GM23338 (cell line): ENCODE measurements at regions not wholly inside any gene's neighbourhood (a gene's known extent, or its start where the extent isn't known, plus 50 kb on each side); places are given as distances from the start of the nearest gene placed in this dataset.

Experiments used
- ATAC-seq: fragments of 200-7000 bp; cut with Tn5 transposase; 3 replicates; pipeline ENCODE4 v1.9.1; 2020
- DNase-seq: peaks from one replicate; pipeline ENCODE4 v3.0.0-alpha.2; 2015; ENCODE audit warnings: low spot score
- H2AFZ ChIP-seq: fragments of 200-600 bp; sonication (generic); 2 replicates; pipeline ENCODE4 v1.8.0; 2016; ENCODE audit warnings: antibody characterized with exemption, mild to moderate bottlenecking, moderate library complexity
- H3F3A ChIP-seq: fragments of 200-600 bp; sonication (generic); replicated peaks from 2 replicates; pipeline ENCODE4 v1.8.0; 2017; ENCODE audit warnings: antibody characterized with exemption, mixed run types, low read depth
- H3K27ac ChIP-seq: fragments of 200-600 bp; sonication (generic); 2 replicates; pipeline ENCODE4 v1.6.1; 2016; ENCODE audit warnings: low read depth
- H3K27me3 ChIP-seq: fragments of 200-600 bp; sonication (generic); 2 replicates; pipeline ENCODE4 v1.8.0; 2016; ENCODE audit warnings: mild to moderate bottlenecking, mixed run types, moderate library complexity; ENCODE audit not compliant: insufficient read depth
- H3K36me3 ChIP-seq: fragments of 200-600 bp; sonication (generic); 2 replicates; pipeline ENCODE4 v1.8.0; 2016; ENCODE audit warnings: mild to moderate bottlenecking; ENCODE audit not compliant: insufficient read depth
- H3K4me1 ChIP-seq: fragments of 200-600 bp; sonication (generic); 2 replicates; pipeline ENCODE4 v1.8.0; 2016; ENCODE audit warnings: mild to moderate bottlenecking, moderate library complexity; ENCODE audit not compliant: insufficient read depth
- H3K4me2 ChIP-seq: fragments of 200-600 bp; sonication (generic); 2 replicates; pipeline ENCODE4 v1.7.1; 2017; ENCODE audit warnings: mixed run types
- H3K4me3 ChIP-seq: fragments of 200-600 bp; sonication (generic); 2 replicates; pipeline ENCODE4 v1.6.1; 2016; ENCODE audit warnings: mixed run types
- H3K79me2 ChIP-seq: fragments of 200-600 bp; sonication (generic); replicated peaks from 2 replicates; pipeline ENCODE4 v1.8.0; 2017; ENCODE audit warnings: mild to moderate bottlenecking; ENCODE audit not compliant: insufficient read depth
- H3K9me2 ChIP-seq: fragments of 200-600 bp; sonication (generic); 2 replicates; pipeline ENCODE4 v1.8.0; 2017; ENCODE audit not compliant: insufficient read depth
- H4K20me1 ChIP-seq: fragments of 200-600 bp; sonication (generic); replicated peaks from 2 replicates; pipeline ENCODE4 v1.8.0; 2017; ENCODE audit warnings: mild to moderate bottlenecking; ENCODE audit not compliant: insufficient read depth
- H3K27ac Mint-ChIP-seq: 2 replicates; pipeline ENCODE4 v1.8.0; 2020; ENCODE audit warnings: inconsistent platforms, mild to moderate bottlenecking, moderate library complexity, mixed read lengths
- H3K27me3 Mint-ChIP-seq: 3 replicates; pipeline ENCODE4 v1.8.0; 2022; ENCODE audit warnings: low read depth, mild to moderate bottlenecking, moderate library complexity, mixed read lengths, inconsistent platforms; ENCODE audit not compliant: insufficient read depth, poor library complexity
- H3K36me3 Mint-ChIP-seq: 3 replicates; pipeline ENCODE4 v1.8.0; 2021; ENCODE audit warnings: low read depth, mild to moderate bottlenecking, inconsistent platforms, moderate library complexity, mixed read lengths
- H3K4me1 Mint-ChIP-seq: 3 replicates; pipeline ENCODE4 v1.8.0; 2020; ENCODE audit warnings: mild to moderate bottlenecking, inconsistent platforms, mixed read lengths
- H3K4me3 Mint-ChIP-seq: 3 replicates; pipeline ENCODE4 v1.8.0; 2021; ENCODE audit warnings: moderate library complexity, mild to moderate bottlenecking, inconsistent platforms, mixed read lengths
- H3K9me3 Mint-ChIP-seq: 3 replicates; pipeline ENCODE4 v1.8.0; 2020; ENCODE audit warnings: moderate library complexity, mild to moderate bottlenecking, inconsistent platforms, mixed read lengths
- CREB1 ChIP-seq: fragments of 250-450 bp; sonication (Bioruptor Pico); IDR thresholded peaks from 2 replicates; pipeline ENCODE4 v1.5.0; 2020; ENCODE audit warnings: low read depth, mild to moderate bottlenecking, moderate library complexity
- CTCF ChIP-seq, 2 experiments: fragments of 200-600 bp in 1 of 2; sonication (generic) in 1 of 2; conservative IDR thresholded peaks; 2 replicates each; pipeline versions ENCODE4 v1.5.1 to v1.6.1; 2016 to 2017; ENCODE audit warnings: antibody characterized with exemption in 2 of 2, low read depth in 2 of 2, mild to moderate bottlenecking in 2 of 2, moderate library complexity in 1 of 2
- EZH2 ChIP-seq: fragments of 200-600 bp; sonication (generic); IDR thresholded peaks from one replicate; pipeline ENCODE4 v1.8.0; 2017; ENCODE audit warnings: antibody characterized with exemption, mild to moderate bottlenecking, low read depth; ENCODE audit not compliant: unreplicated experiment
- EZH2phosphoT487 ChIP-seq: fragments of 200-600 bp; sonication (generic); IDR thresholded peaks from one replicate; pipeline ENCODE4 v1.8.1; 2018; ENCODE audit warnings: antibody characterized with exemption; ENCODE audit not compliant: unreplicated experiment
- JUNB ChIP-seq: IDR thresholded peaks from one replicate; pipeline ENCODE4 v1.6.1; 2016; ENCODE audit warnings: antibody characterized with exemption; ENCODE audit not compliant: unreplicated experiment
- NANOG ChIP-seq: IDR thresholded peaks from 2 replicates; pipeline ENCODE4 v1.6.1; 2016; ENCODE audit warnings: antibody characterized with exemption, borderline replicate concordance
- POLR2AphosphoS5 ChIP-seq: IDR thresholded peaks from 2 replicates; pipeline ENCODE4 v1.6.1; 2016; ENCODE audit warnings: antibody characterized with exemption, low read depth
- STAT1 ChIP-seq: IDR thresholded peaks from one replicate; pipeline ENCODE4 v1.6.1; 2016; ENCODE audit warnings: antibody characterized with exemption; ENCODE audit not compliant: unreplicated experiment
- ZNF114 ChIP-seq: fragments of 250-450 bp; sonication (Bioruptor Pico); IDR thresholded peaks from 2 replicates; pipeline ENCODE4 v1.5.0; 2020; ENCODE audit warnings: mild to moderate bottlenecking, moderate library complexity
- ZNF331 ChIP-seq: fragments of 250-450 bp; sonication (Bioruptor Pico); IDR thresholded peaks from 2 replicates; pipeline ENCODE4 v1.5.0; 2020; ENCODE audit warnings: low read depth, mild to moderate bottlenecking, moderate library complexity
- TF ChIP-seq, protein P1 (sequence below): IDR thresholded peaks from one replicate; pipeline ENCODE4 v1.6.1; 2018; ENCODE audit warnings: antibody characterized with exemption; ENCODE audit not compliant: unreplicated experiment
- TF ChIP-seq, protein P2 (sequence below): IDR thresholded peaks from 2 replicates; pipeline ENCODE4 v1.6.1; 2016; ENCODE audit warnings: antibody characterized with exemption

DNA sequence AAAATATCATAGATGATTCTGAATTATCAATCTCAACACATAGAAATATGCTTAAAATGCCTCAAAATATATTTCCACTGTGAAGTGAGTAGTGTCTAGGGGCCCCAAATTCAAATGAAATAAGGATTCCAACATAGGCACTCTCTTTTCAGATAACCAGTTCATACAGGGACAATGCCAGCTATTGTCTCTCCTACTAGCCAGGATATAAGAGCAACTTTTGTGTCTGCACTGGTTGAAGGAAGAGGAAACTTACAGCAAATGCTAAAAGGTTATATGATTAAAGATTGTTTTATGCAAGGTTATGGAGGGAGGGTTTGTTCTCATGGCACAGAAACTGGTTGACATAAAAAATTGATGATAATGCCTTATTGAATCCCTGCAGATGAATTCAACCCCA lies 579.4 kb upstream of the ALCAM start:
- no peaks in the 10 kb centered on the region for H3F3A ChIP-seq
- no peaks in the 10 kb centered on the region for H3K9me2 ChIP-seq
- no peaks in the 10 kb centered on the region for H3K4me1 ChIP-seq
- no peaks in the 10 kb centered on the region for H3K79me2 ChIP-seq
- Mint-ChIP-seq H3K27ac (no peak overlapping the region), H3K9me3 (no peaks in the 10 kb centered on the region), H3K36me3 (no peaks in the 10 kb centered on the region), H3K4me1 (no peaks in the 10 kb centered on the region), H3K4me3 (no peak overlapping the region), H3K27me3 (peaks cover 1% of the 10 kb centered on the region)
- no peak overlapping the region for H2AFZ ChIP-seq
- no peaks in the 10 kb centered on the region for H4K20me1 ChIP-seq
- H3K4me2 ChIP-seq: no peak overlapping the region
- TF ChIP-seq EZH2phosphoT487 (no peak), CREB1 (no peak), EZH2 (no peak)
- no peaks in the 10 kb centered on the region for H3K27me3 ChIP-seq
- H3K4me3 ChIP-seq: no peak overlapping the region
- DNase-seq (no peak), ATAC-seq (no peak)
- H3K27ac ChIP-seq: no peak overlapping the region
- no peaks in the 10 kb centered on the region for H3K36me3 ChIP-seq

GRCh38 chr3:104788807-104789206 lies 577.9 kb upstream of the ALCAM start:
- no peaks in the 10 kb centered on the region for H3K4me1 ChIP-seq
- no peaks in the 10 kb centered on the region for H3F3A ChIP-seq
- H4K20me1 ChIP-seq: no peaks in the 10 kb centered on the region
- no peaks in the 10 kb centered on the region for H3K9me3 Mint-ChIP-seq
- no peaks in the 10 kb centered on the region for H3K4me1 Mint-ChIP-seq
- H3K36me3 ChIP-seq: no peaks in the 10 kb centered on the region
- H3K27me3 Mint-ChIP-seq: peaks cover 1% of the 10 kb centered on the region
- no peak overlapping the region for H3K4me2 ChIP-seq
- no peak overlapping the region for H3K4me3 Mint-ChIP-seq
- no peak overlapping the region for H3K27ac ChIP-seq
- H2AFZ ChIP-seq: no peak overlapping the region; the same call in 1 of the 2 replicates
- no peak for ATAC-seq
- H3K4me3 ChIP-seq: no peak overlapping the region
- no peak overlapping the region for H3K27ac Mint-ChIP-seq
- no peaks in the 10 kb centered on the region for H3K27me3 ChIP-seq
- no peaks in the 10 kb centered on the region for H3K36me3 Mint-ChIP-seq
- DNase-seq: no peak
- no peaks in the 10 kb centered on the region for H3K9me2 ChIP-seq
- H3K79me2 ChIP-seq: no peaks in the 10 kb centered on the region
- no peak for TF ChIP-seq EZH2phosphoT487
- TF ChIP-seq EZH2: no peak
- TF ChIP-seq, protein P1, sequence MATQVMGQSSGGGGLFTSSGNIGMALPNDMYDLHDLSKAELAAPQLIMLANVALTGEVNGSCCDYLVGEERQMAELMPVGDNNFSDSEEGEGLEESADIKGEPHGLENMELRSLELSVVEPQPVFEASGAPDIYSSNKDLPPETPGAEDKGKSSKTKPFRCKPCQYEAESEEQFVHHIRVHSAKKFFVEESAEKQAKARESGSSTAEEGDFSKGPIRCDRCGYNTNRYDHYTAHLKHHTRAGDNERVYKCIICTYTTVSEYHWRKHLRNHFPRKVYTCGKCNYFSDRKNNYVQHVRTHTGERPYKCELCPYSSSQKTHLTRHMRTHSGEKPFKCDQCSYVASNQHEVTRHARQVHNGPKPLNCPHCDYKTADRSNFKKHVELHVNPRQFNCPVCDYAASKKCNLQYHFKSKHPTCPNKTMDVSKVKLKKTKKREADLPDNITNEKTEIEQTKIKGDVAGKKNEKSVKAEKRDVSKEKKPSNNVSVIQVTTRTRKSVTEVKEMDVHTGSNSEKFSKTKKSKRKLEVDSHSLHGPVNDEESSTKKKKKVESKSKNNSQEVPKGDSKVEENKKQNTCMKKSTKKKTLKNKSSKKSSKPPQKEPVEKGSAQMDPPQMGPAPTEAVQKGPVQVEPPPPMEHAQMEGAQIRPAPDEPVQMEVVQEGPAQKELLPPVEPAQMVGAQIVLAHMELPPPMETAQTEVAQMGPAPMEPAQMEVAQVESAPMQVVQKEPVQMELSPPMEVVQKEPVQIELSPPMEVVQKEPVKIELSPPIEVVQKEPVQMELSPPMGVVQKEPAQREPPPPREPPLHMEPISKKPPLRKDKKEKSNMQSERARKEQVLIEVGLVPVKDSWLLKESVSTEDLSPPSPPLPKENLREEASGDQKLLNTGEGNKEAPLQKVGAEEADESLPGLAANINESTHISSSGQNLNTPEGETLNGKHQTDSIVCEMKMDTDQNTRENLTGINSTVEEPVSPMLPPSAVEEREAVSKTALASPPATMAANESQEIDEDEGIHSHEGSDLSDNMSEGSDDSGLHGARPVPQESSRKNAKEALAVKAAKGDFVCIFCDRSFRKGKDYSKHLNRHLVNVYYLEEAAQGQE: no peak
- TF ChIP-seq NANOG: no peak
- no peak for TF ChIP-seq CREB1
- TF ChIP-seq STAT1: no peak
- no peak for TF ChIP-seq ZNF331
- TF ChIP-seq ZNF114 (CRISPR knock-in tag): no peak
- TF ChIP-seq, protein P2, sequence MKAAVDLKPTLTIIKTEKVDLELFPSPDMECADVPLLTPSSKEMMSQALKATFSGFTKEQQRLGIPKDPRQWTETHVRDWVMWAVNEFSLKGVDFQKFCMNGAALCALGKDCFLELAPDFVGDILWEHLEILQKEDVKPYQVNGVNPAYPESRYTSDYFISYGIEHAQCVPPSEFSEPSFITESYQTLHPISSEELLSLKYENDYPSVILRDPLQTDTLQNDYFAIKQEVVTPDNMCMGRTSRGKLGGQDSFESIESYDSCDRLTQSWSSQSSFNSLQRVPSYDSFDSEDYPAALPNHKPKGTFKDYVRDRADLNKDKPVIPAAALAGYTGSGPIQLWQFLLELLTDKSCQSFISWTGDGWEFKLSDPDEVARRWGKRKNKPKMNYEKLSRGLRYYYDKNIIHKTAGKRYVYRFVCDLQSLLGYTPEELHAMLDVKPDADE: no peak
- TF ChIP-seq CTCF (conservative IDR thresholded peaks at IDR 0.05; ENCODE audit: low read depth in 2 of 2): no peak
- no peak for TF ChIP-seq JUNB
- no peak for TF ChIP-seq POLR2AphosphoS5
